K562 (cell line): ENCODE measurements at regions not wholly inside any gene's neighbourhood (a gene's known extent, or its start where the extent isn't known, plus 50 kb on each side); places are given as distances from the start of the nearest gene placed in this dataset.

Experiments used
- ATAC-seq: fragments of 200-7000 bp; cut with Tn5 transposase; 3 replicates; pipeline ENCODE4 v1.9.1; 2020; ENCODE audit warnings: moderate library complexity
- BruUV-seq: library from RNA; stranded (reverse); fragments of 400-500 nt; replicated peaks from 2 replicates; lab custom pipeline; 2021; lab: Mats Ljungman, UMichigan
- CTCF ChIA-PET: fragments of 300-600 bp; formaldehyde crosslinking; extraction: SDS; loops from one replicate; lab custom pipeline; 2021; ENCODE audit warnings: low intra/inter-chr PET ratio; lab: Yijun Ruan, JAX
- POLR2A ChIA-PET: fragments of 300-600, 350-650 bp; sonication (Branson Sonifier 250); formaldehyde crosslinking; extraction: SDS; loops from one replicate; lab custom pipeline; 2021; ENCODE audit warnings: antibody characterized with exemption, inconsistent platforms; lab: Yijun Ruan, JAX
- DNase-seq, 4 experiments: peaks; one replicate each; pipeline versions ENCODE4 v3.0.0 to v3.0.0-alpha.2; 2011 to 2018; ENCODE audit warnings: low spot score in 3 of 4, mixed read lengths in 3 of 4; ENCODE audit errors: extremely low read depth in 1 of 4
- FAIRE-seq: peaks from 2 replicates; lab custom pipeline; 2011; peaks lifted over from hg19 to GRCh38; lab: Jason Lieb, UNC
- H2AFZ ChIP-seq: 2 replicates; pipeline ENCODE4 v1.6.0; 2011; ENCODE audit warnings: low read depth, low read length, control low read depth, inconsistent platforms
- H3K27ac ChIP-seq: fragments of 200-600 bp; 3 replicates; pipeline ENCODE4 v1.8.0; 2011; ENCODE audit warnings: low read depth, mild to moderate bottlenecking, control low read depth, inconsistent platforms, low read length, moderate library complexity, mixed read lengths; ENCODE audit errors: extremely low read depth
- H3K27me3 ChIP-seq, 2 experiments: fragments of 300-600 bp in 1 of 2; 2 replicates in 1 of 2; 3 replicates in 1 of 2; pipeline versions ENCODE4 v1.6.0 to v1.8.0; 2011; ENCODE audit warnings: inconsistent platforms in 2 of 2, low read length in 2 of 2, mild to moderate bottlenecking in 1 of 2, mixed read lengths in 1 of 2, moderate library complexity in 1 of 2; ENCODE audit not compliant: control insufficient read depth in 2 of 2, insufficient read depth in 2 of 2
- H3K36me3 ChIP-seq: fragments of 300-600 bp; 3 replicates; pipeline ENCODE4 v1.8.0; 2011; ENCODE audit warnings: mild to moderate bottlenecking, low read length, inconsistent platforms; ENCODE audit not compliant: control insufficient read depth, insufficient read depth
- H3K4me1 ChIP-seq, 2 experiments: fragments of 200-600 bp in 1 of 2; replicated peaks in 1 of 2; 2 replicates in 1 of 2; 3 replicates in 1 of 2; pipeline versions ENCODE4 v1.5.1 to v1.8.0; 2011; ENCODE audit warnings: inconsistent platforms in 2 of 2, low read length in 2 of 2, mild to moderate bottlenecking in 1 of 2, mixed read lengths in 1 of 2, moderate library complexity in 1 of 2; ENCODE audit not compliant: control insufficient read depth in 2 of 2, insufficient read depth in 2 of 2
- H3K4me2 ChIP-seq: 2 replicates; pipeline ENCODE4 v1.6.1; 2011; ENCODE audit warnings: low read length, control low read depth, inconsistent platforms, mixed read lengths; ENCODE audit not compliant: insufficient read depth
- H3K4me3 ChIP-seq: fragments of 200-600 bp; sonication (generic), shearing (Covaris generic); 2 replicates; pipeline ENCODE4 v1.5.1; 2016; ENCODE audit warnings: control low read depth, inconsistent platforms
- H3K79me2 ChIP-seq: fragments of 200-600 bp; 3 replicates; pipeline ENCODE4 v1.8.0; 2011; ENCODE audit warnings: low read length, inconsistent platforms; ENCODE audit not compliant: control insufficient read depth, insufficient read depth
- H3K9ac ChIP-seq, 2 experiments: 2 replicates each; pipeline versions ENCODE4 v1.6.0 to v1.6.1; 2011; ENCODE audit warnings: low read depth in 2 of 2, low read length in 2 of 2, control low read depth in 1 of 2, inconsistent platforms in 1 of 2, mild to moderate bottlenecking in 1 of 2, mixed read lengths in 1 of 2; ENCODE audit not compliant: insufficient read depth in 1 of 2
- H3K9me1 ChIP-seq: one replicate; pipeline ENCODE4 v1.6.0; 2011; ENCODE audit warnings: inconsistent platforms, mild to moderate bottlenecking, low read length, moderate library complexity; ENCODE audit not compliant: control insufficient read depth, insufficient read depth
- H3K9me3 ChIP-seq: replicated peaks from 2 replicates; pipeline ENCODE4 v1.5.1; 2011; ENCODE audit warnings: low read depth, low read length, inconsistent platforms; ENCODE audit not compliant: control insufficient read depth, insufficient read depth
- H4K20me1 ChIP-seq: replicated peaks from 2 replicates; pipeline ENCODE4 v1.6.1; 2011; ENCODE audit warnings: low read length, inconsistent platforms, mixed read lengths; ENCODE audit not compliant: control insufficient read depth, insufficient read depth
- CBFA2T3 ChIP-seq: fragments of 450-650 bp; IDR thresholded peaks from 2 replicates; pipeline ENCODE4 v1.6.1; 2017
- CREBBP ChIP-seq: IDR thresholded peaks from one replicate; pipeline ENCODE4 v1.6.1; 2012; ENCODE audit warnings: low read depth, mild to moderate bottlenecking, control low read depth, inconsistent platforms, low read length
- DMBX1 ChIP-seq: fragments of 250-450 bp; sonication (Bioruptor Pico); IDR thresholded peaks from 2 replicates; pipeline ENCODE4 v1.8.0; 2022; ENCODE audit warnings: inconsistent platforms, mild to moderate bottlenecking, moderate library complexity, borderline replicate concordance
- MIER1 ChIP-seq: fragments of 450-650 bp; IDR thresholded peaks from 2 replicates; pipeline ENCODE4 v1.6.1; 2016; ENCODE audit warnings: antibody characterized with exemption, mild to moderate bottlenecking, low read depth
- MTA2 ChIP-seq: fragments of 450-650 bp; IDR thresholded peaks from 2 replicates; pipeline ENCODE4 v1.6.1; 2016; ENCODE audit warnings: low read depth
- NR2C1 ChIP-seq, 2 experiments: fragments of 450-650 bp; IDR thresholded peaks; 2 replicates each; pipeline ENCODE4 v1.6.1; 2017; ENCODE audit warnings: mild to moderate bottlenecking in 2 of 2, antibody characterized with exemption in 1 of 2, inconsistent platforms in 1 of 2, missing compliant biosample characterization in 1 of 2, missing genetic modification characterization in 1 of 2
- PHF20 ChIP-seq: fragments of 450-650 bp; IDR thresholded peaks from 2 replicates; pipeline ENCODE4 v1.6.1; 2018; ENCODE audit not compliant: partially characterized antibody
- SIN3B ChIP-seq: fragments of 450-650 bp; IDR thresholded peaks from 2 replicates; pipeline ENCODE4 v1.6.1; 2017; ENCODE audit warnings: low read depth, mild to moderate bottlenecking, moderate library complexity
- TRIM24 ChIP-seq, 2 experiments: fragments of 450-650 bp; IDR thresholded peaks; 2 replicates each; pipeline ENCODE4 v1.6.1; 2016
- ZKSCAN8 ChIP-seq: fragments of 200-800 bp; sonication (Bioruptor generic); IDR thresholded peaks from 2 replicates; pipeline ENCODE4 v1.6.1; 2016; ENCODE audit warnings: missing genetic modification characterization, missing compliant biosample characterization
- ZNF551 ChIP-seq: fragments of 250-450 bp; sonication (Bioruptor Pico); IDR thresholded peaks from 2 replicates; pipeline ENCODE4 v1.5.0; 2021; ENCODE audit warnings: mild to moderate bottlenecking, moderate library complexity
- WGBS: fragments of 100-300 bp; shearing (Covaris generic); methylation state at CpG from one replicate; pipeline ENCODE4 v1.1.6; 2016; ENCODE audit warnings: low coverage, mixed read lengths; ENCODE audit not compliant: insufficient coverage; ENCODE audit errors: missing lambda C conversion rate; 5-methylcytosine and 5-hydroxymethylcytosine counted together
- in situ Hi-C: fragments of 300-500 bp; cut with MboI; formaldehyde crosslinking; loops from 4 replicates; pipeline ENCODE4 v1.15.0; 2018; ENCODE audit warnings: inconsistent platforms, mixed read lengths
- intact Hi-C: fragments of 100-400 bp; cut with micrococcal nuclease; formaldehyde crosslinking; loops from 2 replicates; pipeline ENCODE4 v1.14.2; 2022
- TF ChIP-seq, protein P1 (sequence below), 2 experiments: fragments of 200-800 bp in 1 of 2; sonication (Bioruptor generic) in 1 of 2; sonication (generic) in 1 of 2; formaldehyde crosslinking in 1 of 2; IDR thresholded peaks in 1 of 2; conservative IDR thresholded peaks in 1 of 2; 2 replicates each; pipeline versions ENCODE4 v1.5.0 to v1.6.1; 2016 to 2020; ENCODE audit warnings: missing compliant biosample characterization in 1 of 2, missing genetic modification characterization in 1 of 2, missing genetic modification reagents in 1 of 2

DNA sequence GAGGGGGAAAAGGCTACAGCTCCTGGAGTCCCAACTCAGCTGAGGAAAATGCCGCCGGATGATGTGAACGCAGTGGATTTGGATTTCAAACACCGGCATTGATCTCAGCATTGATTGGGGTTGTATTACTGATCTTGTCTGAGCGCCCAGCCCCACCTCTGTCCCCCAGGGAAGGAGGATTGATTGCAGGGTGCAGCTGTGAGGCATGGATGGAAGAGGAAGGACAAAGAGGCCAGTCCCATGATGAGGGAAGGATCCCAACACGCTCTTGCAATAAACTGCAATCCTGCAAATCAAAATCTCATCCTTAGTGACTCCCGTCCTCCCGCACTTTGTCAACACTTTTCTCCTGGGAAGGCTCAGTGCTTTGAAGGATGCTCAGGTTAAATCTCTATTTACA, 242.3 kb upstream of the PROX1 start (continued):
- no peak for TF ChIP-seq SIN3B

DNA sequence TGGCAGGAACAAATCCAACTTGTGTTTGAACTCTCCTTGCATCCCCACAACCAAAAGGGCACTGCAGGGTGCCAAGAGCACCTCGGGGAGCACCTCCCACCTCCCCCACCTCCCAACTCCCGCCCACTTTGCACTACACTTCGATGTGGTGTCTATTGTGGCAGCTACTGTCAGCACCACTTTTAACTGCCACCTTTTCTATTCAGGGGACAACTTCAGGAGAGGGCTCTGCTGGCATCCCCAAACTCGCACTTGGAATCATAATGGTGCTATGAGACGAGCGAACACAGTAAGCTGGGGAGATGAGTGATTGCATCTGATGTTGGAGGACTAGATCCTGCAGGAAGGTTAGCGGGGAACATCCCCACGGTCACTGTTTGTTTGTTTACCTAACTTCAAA, 238.2 kb upstream of the PROX1 start:
- no TSS peak for BruUV-seq
- in situ Hi-C loops: no loop called here
- 0% methylated on average over 7 of the region's 8 CpGs for WGBS

More for the DNA sequence above, 238.2 kb upstream of the PROX1 start:
- Histone ChIP-seq H3K9ac (no peak overlapping the region), H3K9me1 (no peaks in the 10 kb centered on the region), H3K27me3 (no peaks in the 10 kb centered on the region), H3K79me2 (no peaks in the 10 kb centered on the region), H3K27ac (no peak overlapping the region), H3K4me1 (no peaks in the 10 kb centered on the region), H3K4me3 (no peak overlapping the region), H4K20me1 (no peaks in the 10 kb centered on the region; the same call in 1 of the 2 replicates), H2AFZ (no peak overlapping the region), H3K4me2 (no peak overlapping the region), H3K36me3 (no peaks in the 10 kb centered on the region), H3K9me3 (no peaks in the 10 kb centered on the region)
- no peak for TF ChIP-seq CREBBP
- TF ChIP-seq TRIM24 (IDR thresholded peaks at IDR 0.05): no peak
- no peak for TF ChIP-seq ZKSCAN8
- TF ChIP-seq CBFA2T3: no peak
- TF ChIP-seq, protein P1, sequence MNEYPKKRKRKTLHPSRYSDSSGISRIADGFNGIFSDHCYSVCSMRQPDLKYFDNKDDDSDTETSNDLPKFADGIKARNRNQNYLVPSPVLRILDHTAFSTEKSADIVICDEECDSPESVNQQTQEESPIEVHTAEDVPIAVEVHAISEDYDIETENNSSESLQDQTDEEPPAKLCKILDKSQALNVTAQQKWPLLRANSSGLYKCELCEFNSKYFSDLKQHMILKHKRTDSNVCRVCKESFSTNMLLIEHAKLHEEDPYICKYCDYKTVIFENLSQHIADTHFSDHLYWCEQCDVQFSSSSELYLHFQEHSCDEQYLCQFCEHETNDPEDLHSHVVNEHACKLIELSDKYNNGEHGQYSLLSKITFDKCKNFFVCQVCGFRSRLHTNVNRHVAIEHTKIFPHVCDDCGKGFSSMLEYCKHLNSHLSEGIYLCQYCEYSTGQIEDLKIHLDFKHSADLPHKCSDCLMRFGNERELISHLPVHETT (CRISPR knock-in tag; conservative IDR thresholded peaks at IDR 0.05 in 1 of 2, IDR thresholded peaks at IDR 0.05 in 1 of 2): no peak
- TF ChIP-seq DMBX1 (CRISPR knock-in tag): no peak
- TF ChIP-seq PHF20: no peak
- TF ChIP-seq MIER1: no peak
- no peak for TF ChIP-seq MTA2
- no peak for TF ChIP-seq NR2C1 (IDR thresholded peaks at IDR 0.05)
- TF ChIP-seq NR2C1 (tag; IDR thresholded peaks at IDR 0.05): no peak
- no peak for TF ChIP-seq ZNF551 (CRISPR knock-in tag)
- FAIRE-seq (no peak), DNase-seq (no peak), ATAC-seq (no peak)
- intact Hi-C loops: no loop called here
- CTCF ChIA-PET: no interaction called here
- POLR2A ChIA-PET: no interaction called here
